ENCODE measurements at regions not wholly inside any gene's neighbourhood (a gene's known extent, or its start where the extent isn't known, plus 50 kb on each side); places are given as distances from the start of the nearest gene placed in this dataset.

DNA sequence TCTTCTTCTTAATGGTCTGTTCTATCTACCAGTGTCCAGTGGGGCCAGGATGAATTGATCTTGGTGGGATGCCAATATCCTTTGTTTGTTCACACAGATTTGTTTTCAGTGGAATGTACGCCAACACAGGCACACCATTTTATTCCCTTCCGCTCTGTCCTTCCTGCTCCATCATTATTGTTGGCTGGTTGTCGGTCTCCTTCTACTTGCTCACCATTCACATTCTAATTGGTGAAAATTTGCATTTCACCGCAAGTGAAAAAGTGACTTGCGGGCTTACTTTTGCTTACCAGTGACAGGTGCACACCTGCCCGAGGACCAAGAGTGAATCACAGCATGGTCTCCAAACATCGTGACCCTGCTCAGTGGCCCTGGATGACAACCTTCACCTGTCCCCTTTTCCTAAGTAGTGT lies 148.3 kb downstream of the NOC3L start:
- TF ChIP-seq CTCF (tag by site-specific recombination; IDR thresholded peaks at IDR 0.05) (no peak), ZNF777 (tag by site-specific recombination; IDR thresholded peaks at IDR 0.05; ENCODE audit: borderline replicate concordance) (no peak), ZNF239 (tag by site-specific recombination; IDR thresholded peaks at IDR 0.05) (no peak), PRDM4 (tag by site-specific recombination; IDR thresholded peaks at IDR 0.05) (no peak), ZNF366 (tag by site-specific recombination; conservative IDR thresholded peaks at IDR 0.05) (no peak), ZNF37A (tag by site-specific recombination; IDR thresholded peaks at IDR 0.05) (no peak), ZSCAN30 (tag by site-specific recombination; IDR thresholded peaks at IDR 0.05) (no peak), SP2 (tag by site-specific recombination; IDR thresholded peaks at IDR 0.05) (no peak)
- TF ChIP-seq, protein P1, sequence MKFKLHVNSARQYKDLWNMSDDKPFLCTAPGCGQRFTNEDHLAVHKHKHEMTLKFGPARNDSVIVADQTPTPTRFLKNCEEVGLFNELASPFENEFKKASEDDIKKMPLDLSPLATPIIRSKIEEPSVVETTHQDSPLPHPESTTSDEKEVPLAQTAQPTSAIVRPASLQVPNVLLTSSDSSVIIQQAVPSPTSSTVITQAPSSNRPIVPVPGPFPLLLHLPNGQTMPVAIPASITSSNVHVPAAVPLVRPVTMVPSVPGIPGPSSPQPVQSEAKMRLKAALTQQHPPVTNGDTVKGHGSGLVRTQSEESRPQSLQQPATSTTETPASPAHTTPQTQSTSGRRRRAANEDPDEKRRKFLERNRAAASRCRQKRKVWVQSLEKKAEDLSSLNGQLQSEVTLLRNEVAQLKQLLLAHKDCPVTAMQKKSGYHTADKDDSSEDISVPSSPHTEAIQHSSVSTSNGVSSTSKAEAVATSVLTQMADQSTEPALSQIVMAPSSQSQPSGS (tag by site-specific recombination; IDR thresholded peaks at IDR 0.05; ENCODE audit: low read depth): no peak

Data from HEK293 (cell line).